GM12891 (cell line): ENCODE measurements at regions not wholly inside any gene's neighbourhood (a gene's known extent, or its start where the extent isn't known, plus 50 kb on each side); places are given as distances from the start of the nearest gene placed in this dataset.
"Not testable (repeated sequence)": the region's sequence is repeated elsewhere in the genome, so short reads cannot be mapped to it uniquely, and the experiment has no call there.

Source experiments
- DNase-seq: peaks from one replicate; pipeline ENCODE4 v3.0.0; 2011; ENCODE audit warnings: low spot score; ENCODE audit not compliant: insufficient read length
- FAIRE-seq: peaks from 2 replicates; lab custom pipeline; 2011; peaks lifted over from hg19 to GRCh38; lab: Jason Lieb, UNC
- PAX5 ChIP-seq: IDR thresholded peaks from 2 replicates; pipeline ENCODE4 v1.6.1; 2011; ENCODE audit warnings: low read length, moderate library complexity, mild to moderate bottlenecking; ENCODE audit not compliant: insufficient read depth, severe bottlenecking
- POLR2A ChIP-seq: IDR thresholded peaks from 2 replicates; pipeline ENCODE4 v1.6.1; 2011; ENCODE audit warnings: low read depth, low read length, control low read depth
- POLR2AphosphoS5 ChIP-seq: IDR thresholded peaks from 2 replicates; pipeline ENCODE4 v1.6.1; 2011; ENCODE audit warnings: low read depth, low read length, control low read depth
- POU2F2 ChIP-seq: IDR thresholded peaks from 2 replicates; pipeline ENCODE4 v1.6.1; 2011; ENCODE audit warnings: low read depth, mild to moderate bottlenecking, control low read depth, low read length, moderate library complexity
- SPI1 ChIP-seq: IDR thresholded peaks from 2 replicates; pipeline ENCODE4 v1.6.1; 2011; ENCODE audit warnings: low read depth, low read length, control low read depth
- TAF1 ChIP-seq: IDR thresholded peaks from 2 replicates; pipeline ENCODE4 v1.6.1; 2011; ENCODE audit warnings: low read depth, low read length, control low read depth

DNA sequence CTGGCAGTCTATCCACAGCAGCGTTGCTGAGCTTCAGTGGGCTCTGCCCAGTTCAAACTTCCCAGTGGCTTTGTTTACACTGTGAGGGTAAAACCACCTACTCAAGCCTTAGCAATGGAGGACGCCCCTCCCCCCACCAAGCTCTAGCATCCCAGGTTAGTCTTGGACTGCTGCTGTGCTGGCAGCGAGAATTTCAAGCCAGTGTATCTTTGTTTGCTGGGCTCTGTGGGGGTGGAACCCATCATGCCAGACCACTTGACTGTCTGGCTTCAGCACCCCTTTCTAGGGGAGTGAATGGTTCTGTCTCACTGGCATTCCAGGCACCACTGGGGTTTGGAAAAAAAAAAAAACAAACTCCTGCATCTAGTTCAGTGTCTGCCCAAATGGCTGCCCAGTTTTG, 249.7 kb upstream of the SYNCRIP start:
- DNase-seq, result no peak
- no peak for FAIRE-seq
- TF ChIP-seq TAF1 (no peak), POLR2AphosphoS5 (no peak), POLR2A (no peak), PAX5 (no peak), POU2F2 (no peak), SPI1 (no peak)

GRCh38 chr6:85887461-85887860, 244.8 kb upstream of the SYNCRIP start:
- FAIRE-seq (no peak), DNase-seq (no peak)
- TF ChIP-seq SPI1, result no peak
- no peak for TF ChIP-seq TAF1
- TF ChIP-seq POLR2AphosphoS5, result no peak
- TF ChIP-seq POLR2A, result no peak
- no peak for TF ChIP-seq PAX5
- no peak for TF ChIP-seq POU2F2

DNA sequence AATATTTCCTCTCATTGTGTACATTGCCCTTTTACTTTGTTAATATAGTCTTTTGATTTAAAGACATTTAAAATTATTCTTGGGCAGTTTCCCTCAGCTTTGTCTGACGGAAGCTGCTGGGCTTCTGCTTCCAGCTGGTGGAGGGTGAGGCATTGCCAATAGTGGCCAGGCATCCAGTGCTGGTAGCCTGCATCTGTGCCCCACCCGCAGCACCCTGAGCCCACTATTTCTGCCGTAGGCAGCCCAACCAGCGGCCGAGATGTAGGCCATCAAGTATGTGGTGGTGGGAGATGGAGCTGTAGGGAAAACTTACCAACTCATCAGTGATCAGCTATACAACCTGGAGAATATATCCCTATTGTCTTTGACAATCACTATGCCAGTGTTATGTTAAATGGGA, 226.0 kb upstream of the SYNCRIP start:
- TF ChIP-seq POU2F2 (no peak), POLR2A (no peak), SPI1 (no peak), PAX5 (no peak), POLR2AphosphoS5 (no peak), TAF1 (no peak)
- DNase-seq (no peak), FAIRE-seq (no peak)

GRCh38 chr6:85867595-85867994, 224.9 kb upstream of the SYNCRIP start:
- no peak for TF ChIP-seq POU2F2
- TF ChIP-seq TAF1, result no peak
- TF ChIP-seq POLR2A, result no peak
- TF ChIP-seq PAX5, result no peak
- no peak for TF ChIP-seq POLR2AphosphoS5
- no peak for TF ChIP-seq SPI1
- FAIRE-seq, result no peak
- DNase-seq, result no peak

DNA sequence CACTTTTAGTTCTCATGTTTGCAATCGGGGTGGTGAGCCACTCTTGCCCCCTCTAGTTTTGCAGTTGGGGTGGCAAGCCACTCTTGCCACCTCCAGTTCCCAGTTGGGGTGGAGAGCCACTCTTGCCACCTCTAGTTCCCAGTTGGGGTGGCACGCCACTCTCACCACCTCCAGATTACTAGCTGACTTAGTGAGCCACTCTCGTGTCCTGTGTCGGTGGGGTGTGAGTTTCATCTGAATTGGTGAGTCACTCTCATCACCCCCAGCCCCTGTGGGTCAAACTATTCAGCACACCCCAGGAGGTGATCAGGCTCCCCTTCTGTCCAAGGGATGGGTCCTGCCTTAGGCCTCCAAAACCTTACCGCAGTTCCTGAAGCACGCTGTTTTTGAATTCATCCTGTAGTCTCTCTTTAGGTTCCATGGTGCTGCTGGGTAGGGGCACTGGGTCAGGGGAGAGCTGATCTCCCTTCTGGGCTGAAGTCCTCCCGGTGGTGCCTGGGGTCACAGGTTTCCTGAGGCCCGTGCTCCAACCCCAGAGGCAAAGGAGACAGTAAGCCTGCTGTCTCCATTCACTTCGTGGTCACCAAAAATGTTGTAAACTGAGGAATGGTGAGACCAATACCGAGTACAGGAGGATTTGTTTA, 224.2 kb upstream of the SYNCRIP start:
- DNase-seq, result no peak
- no peak for TF ChIP-seq SPI1
- no peak for TF ChIP-seq POLR2A
- no peak for FAIRE-seq

- DNase-seq (no peak), FAIRE-seq (no peak)
- TF ChIP-seq POLR2A (no peak), POU2F2 (no peak), PAX5 (no peak), POLR2AphosphoS5 (no peak), TAF1 (no peak), SPI1 (no peak)
These were observed 223.7 kb upstream of the SYNCRIP start for GRCh38 chr6:85866370-85866730.

DNA sequence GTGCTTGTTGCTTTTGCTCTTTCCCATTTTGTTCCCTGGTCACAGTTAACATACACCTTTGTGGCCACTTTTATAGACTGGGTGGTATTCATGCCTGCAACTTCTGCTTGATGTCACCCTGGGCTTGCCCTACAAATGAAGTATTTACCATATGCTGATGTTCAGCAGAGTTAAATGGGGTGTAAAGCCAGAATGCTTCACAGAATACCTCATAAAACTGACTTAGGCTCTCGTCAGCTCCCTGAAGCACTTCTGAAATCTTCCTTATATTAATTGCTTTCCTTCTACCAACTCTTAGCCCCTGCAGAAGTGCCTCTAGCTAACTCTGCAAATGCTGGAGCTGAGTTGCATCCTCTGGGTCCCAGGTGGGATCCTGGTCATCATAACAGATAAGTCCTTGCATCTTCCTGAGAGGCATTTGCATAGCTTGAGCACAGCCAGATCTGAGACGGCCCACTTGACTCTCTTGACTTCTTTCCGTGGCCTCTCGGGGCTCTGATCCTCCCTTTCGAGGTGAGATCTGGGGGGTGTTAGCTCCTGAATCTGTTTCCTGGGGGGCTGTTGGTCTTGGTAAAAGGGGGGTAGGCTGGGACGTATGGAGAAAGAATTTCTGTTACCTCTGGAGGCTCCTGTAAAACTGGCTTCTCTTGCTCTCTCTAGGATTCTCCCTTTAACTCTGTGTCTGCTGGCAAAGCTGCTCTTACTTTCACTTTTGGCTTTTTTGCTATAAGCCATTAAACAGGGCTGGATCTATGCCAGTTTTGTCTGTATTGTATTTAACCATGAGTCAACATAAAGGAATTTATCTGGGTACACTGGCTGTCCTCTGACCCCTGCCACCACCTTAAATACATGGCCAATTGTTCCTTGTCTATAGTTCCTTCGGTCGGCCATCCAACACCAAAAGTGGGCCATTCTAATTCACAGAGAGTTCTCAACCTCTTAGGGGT, 223.0 kb upstream of the SYNCRIP start:
- DNase-seq, result no peak
- FAIRE-seq, result no peak
- TF ChIP-seq POU2F2 (no peak), TAF1 (no peak), SPI1 (no peak), PAX5 (no peak), POLR2A (no peak), POLR2AphosphoS5 (no peak)

- FAIRE-seq (no peak), DNase-seq (no peak)
- no peak for TF ChIP-seq SPI1
- TF ChIP-seq PAX5, result no peak
- TF ChIP-seq POLR2AphosphoS5, result no peak
- TF ChIP-seq POLR2A, result no peak
- TF ChIP-seq TAF1, result no peak
These were observed 222.0 kb upstream of the SYNCRIP start for GRCh38 chr6:85864453-85865401.

GRCh38 chr6:85856235-85856634, 213.5 kb upstream of the SYNCRIP start:
- TF ChIP-seq POLR2A (no peak), POLR2AphosphoS5 (no peak), TAF1 (no peak), PAX5 (no peak)
- DNase-seq (no peak), FAIRE-seq (no peak)

GRCh38 chr6:85838351-85839119, 195.8 kb upstream of the SYNCRIP start:
- not testable (repeated sequence) for FAIRE-seq, DNase-seq
